SU-DHL-6 (cell line): ENCODE measurements at regions not wholly inside any gene's neighbourhood (a gene's known extent, or its start where the extent isn't known, plus 50 kb on each side); places are given as distances from the start of the nearest gene placed in this dataset.

ENCODE experiments used
- H2AFZ ChIP-seq: fragments of 200-600 bp; sonication (generic); 2 replicates; pipeline ENCODE4 v1.6.1; 2014; ENCODE audit warnings: low read depth, mild to moderate bottlenecking, moderate library complexity, mixed read lengths, antibody characterized with exemption, low read length; ENCODE audit not compliant: severe bottlenecking
- H3F3A ChIP-seq: fragments of 200-600 bp; shearing (Covaris generic); 2 replicates; pipeline ENCODE4 v1.6.0; 2016; ENCODE audit warnings: antibody characterized with exemption, mild to moderate bottlenecking; ENCODE audit not compliant: insufficient read depth
- H3K27ac ChIP-seq: fragments of 200-600 bp; sonication (generic); 2 replicates; pipeline ENCODE4 v1.5.1; 2016; ENCODE audit warnings: low read depth, mild to moderate bottlenecking, low read length, moderate library complexity, mixed read lengths
- H3K27me3 ChIP-seq: fragments of 200-600 bp; sonication (generic), shearing (Covaris generic); 2 replicates; pipeline ENCODE4 v1.6.0; 2014; ENCODE audit warnings: mild to moderate bottlenecking, low read length
- H3K36me3 ChIP-seq: fragments of 200-600 bp; sonication (generic); 2 replicates; pipeline ENCODE4 v1.6.1; 2014; ENCODE audit warnings: mild to moderate bottlenecking, low read length, mixed read lengths
- H3K4me2 ChIP-seq: fragments of 300-600, 200-600 bp; shearing (Covaris generic), sonication (generic); 2 replicates; pipeline ENCODE4 v1.6.0; 2014; ENCODE audit warnings: low read length, low read depth, mild to moderate bottlenecking; ENCODE audit not compliant: poor library complexity, severe bottlenecking
- H3K4me3 ChIP-seq: fragments of 200-600 bp; sonication (generic); 2 replicates; pipeline ENCODE4 v1.5.1; 2014; ENCODE audit warnings: antibody characterized with exemption, low read length, mild to moderate bottlenecking, mixed read lengths; ENCODE audit not compliant: insufficient read depth, poor library complexity, severe bottlenecking
- H3K79me2 ChIP-seq: fragments of 200-600 bp; sonication (generic); 2 replicates; pipeline ENCODE4 v1.6.1; 2014; ENCODE audit warnings: mild to moderate bottlenecking, low read length, moderate library complexity; ENCODE audit not compliant: insufficient read depth
- H3K9ac ChIP-seq: fragments of 200-600 bp; sonication (generic); 2 replicates; pipeline ENCODE4 v1.7.0; 2014; ENCODE audit warnings: mild to moderate bottlenecking, low read length
- H3K9me2 ChIP-seq: fragments of 200-600 bp; sonication (generic); replicated peaks from 2 replicates; pipeline ENCODE4 v1.6.1; 2014; ENCODE audit warnings: low read length; ENCODE audit not compliant: insufficient read depth
- H3K9me3 ChIP-seq: fragments of 200-600 bp; sonication (generic); 2 replicates; pipeline ENCODE4 v1.6.1; 2014; ENCODE audit warnings: low read length, mixed read lengths; ENCODE audit not compliant: insufficient read depth
- H4K20me1 ChIP-seq: fragments of 200-600 bp; sonication (generic); 2 replicates; pipeline ENCODE4 v1.6.1; 2014; ENCODE audit warnings: low read depth, mild to moderate bottlenecking, antibody characterized with exemption, low read length, moderate library complexity, mixed read lengths
- CTCF ChIP-seq: fragments of 200-600 bp; sonication (generic); IDR thresholded peaks from one replicate; pipeline ENCODE4 v1.5.1; 2017; ENCODE audit warnings: antibody characterized with exemption, mild to moderate bottlenecking, low read length, moderate library complexity; ENCODE audit not compliant: insufficient read depth, poor library complexity, severe bottlenecking
- EZH2phosphoT487 ChIP-seq: fragments of 200-600 bp; sonication (generic), shearing (Covaris generic); conservative IDR thresholded peaks from 2 replicates; pipeline ENCODE4 v1.6.1; 2018; ENCODE audit warnings: mild to moderate bottlenecking, antibody characterized with exemption, low read length, moderate library complexity, mixed read lengths

- no peaks in the 10 kb centered on the region for H3K36me3 ChIP-seq
- H2AFZ ChIP-seq = no peak overlapping the region
Observed at GRCh38 chr7:106592282-106593027, 68.5 kb downstream of the CCDC71L start.

GRCh38 chr7:106591146-106591545 is 69.8 kb downstream of the CCDC71L start:
- TF ChIP-seq CTCF (no peak), EZH2phosphoT487 (no peak)
- no peak overlapping the region for H2AFZ ChIP-seq
- no peaks in the 10 kb centered on the region for H3K27me3 ChIP-seq
- H3K9ac ChIP-seq = no peak overlapping the region
- no peak overlapping the region for H3K4me3 ChIP-seq
- no peaks in the 10 kb centered on the region for H4K20me1 ChIP-seq
- no peak overlapping the region for H3K4me2 ChIP-seq
- H3K36me3 ChIP-seq = no peaks in the 10 kb centered on the region
- H3K9me3 ChIP-seq = no peaks in the 10 kb centered on the region
- no peaks in the 10 kb centered on the region for H3K79me2 ChIP-seq
- no peaks in the 10 kb centered on the region for H3K9me2 ChIP-seq
- H3K27ac ChIP-seq = no peak overlapping the region
- H3F3A ChIP-seq = no peaks in the 10 kb centered on the region

More at GRCh38 chr7:106592282-106593027, 68.5 kb downstream of the CCDC71L start:
- Histone ChIP-seq H3K27me3 (no peaks in the 10 kb centered on the region), H3K9me2 (no peaks in the 10 kb centered on the region), H3F3A (no peaks in the 10 kb centered on the region), H4K20me1 (no peaks in the 10 kb centered on the region), H3K79me2 (no peaks in the 10 kb centered on the region), H3K9me3 (no peaks in the 10 kb centered on the region), H3K9ac (no peak overlapping the region), H3K27ac (no peak overlapping the region), H3K4me2 (no peak overlapping the region), H3K4me3 (no peak overlapping the region)
- TF ChIP-seq CTCF (no peak), EZH2phosphoT487 (no peak)

- H3K36me3 ChIP-seq = no peaks in the 10 kb centered on the region
- H4K20me1 ChIP-seq = no peaks in the 10 kb centered on the region
- no peaks in the 10 kb centered on the region for H3K79me2 ChIP-seq
- H3K4me2 ChIP-seq = no peak overlapping the region
- no peak overlapping the region for H2AFZ ChIP-seq
- H3K9me2 ChIP-seq = no peaks in the 10 kb centered on the region
- H3K4me3 ChIP-seq = no peak overlapping the region
- no peaks in the 10 kb centered on the region for H3F3A ChIP-seq
- no peak for TF ChIP-seq EZH2phosphoT487
- no peak for TF ChIP-seq CTCF
- H3K27me3 ChIP-seq = no peaks in the 10 kb centered on the region
- H3K9ac ChIP-seq = no peak overlapping the region
- no peak overlapping the region for H3K27ac ChIP-seq
- H3K9me3 ChIP-seq = no peaks in the 10 kb centered on the region
Observed at GRCh38 chr7:106590209-106590816, 70.6 kb downstream of the CCDC71L start.
